ENCODE measurements at regions not wholly inside any gene's neighbourhood (a gene's known extent, or its start where the extent isn't known, plus 50 kb on each side); places are given as distances from the start of the nearest gene placed in this dataset.

DNA sequence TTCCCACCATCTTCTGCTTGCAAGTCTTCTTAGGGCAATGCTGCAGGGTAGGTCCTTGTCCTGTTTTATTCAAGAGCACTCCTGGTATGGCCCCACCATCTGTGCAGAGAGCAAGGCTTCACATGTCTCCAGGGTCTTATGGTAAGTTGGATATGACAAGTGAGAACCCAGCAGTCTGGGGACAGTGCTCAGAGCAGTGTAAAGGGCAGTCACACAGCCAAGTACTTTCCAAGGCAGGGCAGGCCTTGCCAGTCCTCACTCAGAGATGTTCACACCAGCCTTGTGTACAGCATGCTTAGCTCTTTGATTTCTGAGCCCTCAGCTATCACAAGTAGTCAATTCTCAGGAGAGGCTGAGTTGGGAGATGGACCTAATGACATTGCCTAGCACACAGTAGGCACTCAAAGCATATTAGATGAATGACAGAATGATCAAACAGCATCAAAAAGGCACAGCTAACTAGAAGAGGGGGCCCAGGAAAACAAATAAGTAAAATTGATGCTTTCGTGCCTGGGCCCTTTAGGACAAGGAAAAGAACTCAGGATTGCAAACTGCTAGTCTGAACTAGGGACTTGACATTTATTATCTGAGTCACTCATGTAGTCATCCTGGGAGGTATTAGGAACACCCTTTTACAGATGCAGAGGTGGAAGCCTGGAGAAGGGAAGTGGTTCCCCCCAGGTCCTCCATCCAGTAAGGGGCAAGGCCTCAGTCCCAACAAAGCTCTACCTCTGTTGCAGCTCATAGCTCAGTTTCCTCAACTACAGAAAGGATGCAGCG, 86.7 kb upstream of the CTAGE1 start:
- DNase-seq (ENCODE audit: low read depth in 1 of 2, low spot score in 1 of 2), result no peak
- Histone ChIP-seq H3K27me3 (ENCODE audit: insufficient read depth, poor library complexity, severe bottlenecking) (no peaks in the 10 kb centered on the region), H3K27ac (replicated peaks) (no peak overlapping the region), H3K4me3 (replicated peaks; ENCODE audit: insufficient read depth, low read length) (no peak overlapping the region)
- TF ChIP-seq, protein P1, sequence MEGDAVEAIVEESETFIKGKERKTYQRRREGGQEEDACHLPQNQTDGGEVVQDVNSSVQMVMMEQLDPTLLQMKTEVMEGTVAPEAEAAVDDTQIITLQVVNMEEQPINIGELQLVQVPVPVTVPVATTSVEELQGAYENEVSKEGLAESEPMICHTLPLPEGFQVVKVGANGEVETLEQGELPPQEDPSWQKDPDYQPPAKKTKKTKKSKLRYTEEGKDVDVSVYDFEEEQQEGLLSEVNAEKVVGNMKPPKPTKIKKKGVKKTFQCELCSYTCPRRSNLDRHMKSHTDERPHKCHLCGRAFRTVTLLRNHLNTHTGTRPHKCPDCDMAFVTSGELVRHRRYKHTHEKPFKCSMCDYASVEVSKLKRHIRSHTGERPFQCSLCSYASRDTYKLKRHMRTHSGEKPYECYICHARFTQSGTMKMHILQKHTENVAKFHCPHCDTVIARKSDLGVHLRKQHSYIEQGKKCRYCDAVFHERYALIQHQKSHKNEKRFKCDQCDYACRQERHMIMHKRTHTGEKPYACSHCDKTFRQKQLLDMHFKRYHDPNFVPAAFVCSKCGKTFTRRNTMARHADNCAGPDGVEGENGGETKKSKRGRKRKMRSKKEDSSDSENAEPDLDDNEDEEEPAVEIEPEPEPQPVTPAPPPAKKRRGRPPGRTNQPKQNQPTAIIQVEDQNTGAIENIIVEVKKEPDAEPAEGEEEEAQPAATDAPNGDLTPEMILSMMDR (IDR thresholded peaks at IDR 0.05; ENCODE audit: insufficient read depth, low read length), result no peak
- TF ChIP-seq GABPA (IDR thresholded peaks at IDR 0.05; ENCODE audit: low read depth) (no peak), SPI1 (IDR thresholded peaks at IDR 0.05; ENCODE audit: borderline replicate concordance, low read depth) (no peak), POLR2AphosphoS5 (IDR thresholded peaks at IDR 0.05; ENCODE audit: low read depth) (no peak)
- TF ChIP-seq, protein P2, sequence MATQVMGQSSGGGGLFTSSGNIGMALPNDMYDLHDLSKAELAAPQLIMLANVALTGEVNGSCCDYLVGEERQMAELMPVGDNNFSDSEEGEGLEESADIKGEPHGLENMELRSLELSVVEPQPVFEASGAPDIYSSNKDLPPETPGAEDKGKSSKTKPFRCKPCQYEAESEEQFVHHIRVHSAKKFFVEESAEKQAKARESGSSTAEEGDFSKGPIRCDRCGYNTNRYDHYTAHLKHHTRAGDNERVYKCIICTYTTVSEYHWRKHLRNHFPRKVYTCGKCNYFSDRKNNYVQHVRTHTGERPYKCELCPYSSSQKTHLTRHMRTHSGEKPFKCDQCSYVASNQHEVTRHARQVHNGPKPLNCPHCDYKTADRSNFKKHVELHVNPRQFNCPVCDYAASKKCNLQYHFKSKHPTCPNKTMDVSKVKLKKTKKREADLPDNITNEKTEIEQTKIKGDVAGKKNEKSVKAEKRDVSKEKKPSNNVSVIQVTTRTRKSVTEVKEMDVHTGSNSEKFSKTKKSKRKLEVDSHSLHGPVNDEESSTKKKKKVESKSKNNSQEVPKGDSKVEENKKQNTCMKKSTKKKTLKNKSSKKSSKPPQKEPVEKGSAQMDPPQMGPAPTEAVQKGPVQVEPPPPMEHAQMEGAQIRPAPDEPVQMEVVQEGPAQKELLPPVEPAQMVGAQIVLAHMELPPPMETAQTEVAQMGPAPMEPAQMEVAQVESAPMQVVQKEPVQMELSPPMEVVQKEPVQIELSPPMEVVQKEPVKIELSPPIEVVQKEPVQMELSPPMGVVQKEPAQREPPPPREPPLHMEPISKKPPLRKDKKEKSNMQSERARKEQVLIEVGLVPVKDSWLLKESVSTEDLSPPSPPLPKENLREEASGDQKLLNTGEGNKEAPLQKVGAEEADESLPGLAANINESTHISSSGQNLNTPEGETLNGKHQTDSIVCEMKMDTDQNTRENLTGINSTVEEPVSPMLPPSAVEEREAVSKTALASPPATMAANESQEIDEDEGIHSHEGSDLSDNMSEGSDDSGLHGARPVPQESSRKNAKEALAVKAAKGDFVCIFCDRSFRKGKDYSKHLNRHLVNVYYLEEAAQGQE (IDR thresholded peaks at IDR 0.05; ENCODE audit: insufficient replicate concordance, low read depth), result no peak

DNA sequence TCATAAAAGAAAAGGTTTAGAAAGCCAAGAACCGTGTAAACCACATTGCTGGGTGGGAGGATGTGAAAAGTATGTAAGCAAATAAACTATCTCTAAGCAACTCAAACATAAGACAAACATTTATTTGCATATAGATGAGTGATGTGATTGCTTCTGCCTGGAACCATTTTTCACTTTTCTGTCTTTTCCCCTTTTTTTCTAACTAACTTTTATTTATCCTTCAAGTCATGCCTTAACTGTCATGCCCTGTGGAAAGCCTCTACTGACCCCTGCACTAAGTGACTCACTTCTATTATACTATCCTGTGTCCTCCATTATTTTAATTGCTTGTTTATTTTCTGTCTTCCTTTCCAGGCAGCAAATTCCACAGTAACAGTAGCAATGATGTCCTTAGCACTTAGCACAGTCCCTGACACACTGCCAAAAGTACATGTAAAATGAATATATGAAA, 87.5 kb upstream of the CTAGE1 start:
- no peak for DNase-seq (ENCODE audit: low read depth in 1 of 2, low spot score in 1 of 2)

DNA sequence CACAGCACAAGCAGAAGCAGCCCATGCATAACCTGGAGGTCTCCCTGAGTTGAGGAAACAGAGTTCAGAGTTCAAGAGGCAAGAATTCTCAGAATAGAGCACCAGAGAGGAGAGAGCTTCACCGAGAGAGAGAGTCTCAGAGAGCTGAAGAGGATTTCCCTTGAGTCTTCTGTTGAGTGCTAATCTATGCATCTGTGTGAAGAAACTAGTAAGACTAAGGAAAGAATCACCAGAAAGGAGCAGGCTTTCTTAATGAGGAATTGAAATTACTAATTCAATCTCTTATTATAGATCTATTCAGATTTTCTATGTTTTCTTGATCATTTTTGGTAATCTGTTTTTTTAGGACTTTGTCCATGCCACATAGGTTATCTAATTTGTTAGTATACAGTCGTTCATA, 89.3 kb upstream of the CTAGE1 start:
- DNase-seq (ENCODE audit: low read depth in 1 of 2, low spot score in 1 of 2), result no peak
- H3K4me3 ChIP-seq (replicated peaks; ENCODE audit: insufficient read depth, low read length), result no peak overlapping the region
- no peaks in the 10 kb centered on the region for H3K27me3 ChIP-seq (ENCODE audit: insufficient read depth, poor library complexity, severe bottlenecking)
- TF ChIP-seq, protein P2 (IDR thresholded peaks at IDR 0.05; ENCODE audit: insufficient replicate concordance, low read depth), result no peak
- TF ChIP-seq POLR2AphosphoS5 (IDR thresholded peaks at IDR 0.05; ENCODE audit: low read depth), result no peak
- no peak for TF ChIP-seq SPI1 (IDR thresholded peaks at IDR 0.05; ENCODE audit: borderline replicate concordance, low read depth)
- TF ChIP-seq, protein P1 (IDR thresholded peaks at IDR 0.05; ENCODE audit: insufficient read depth, low read length), result no peak
- no peak for TF ChIP-seq GABPA (IDR thresholded peaks at IDR 0.05; ENCODE audit: low read depth)
- no peak overlapping the region for H3K27ac ChIP-seq (replicated peaks)

More for the DNA sequence above, 87.5 kb upstream of the CTAGE1 start:
- TF ChIP-seq GABPA (IDR thresholded peaks at IDR 0.05; ENCODE audit: low read depth), result no peak
- TF ChIP-seq, protein P2 (IDR thresholded peaks at IDR 0.05; ENCODE audit: insufficient replicate concordance, low read depth), result no peak
- no peak for TF ChIP-seq SPI1 (IDR thresholded peaks at IDR 0.05; ENCODE audit: borderline replicate concordance, low read depth)
- TF ChIP-seq, protein P1 (IDR thresholded peaks at IDR 0.05; ENCODE audit: insufficient read depth, low read length), result no peak
- TF ChIP-seq POLR2AphosphoS5 (IDR thresholded peaks at IDR 0.05; ENCODE audit: low read depth), result no peak
- H3K27me3 ChIP-seq (ENCODE audit: insufficient read depth, poor library complexity, severe bottlenecking), result no peaks in the 10 kb centered on the region
- H3K4me3 ChIP-seq (replicated peaks; ENCODE audit: insufficient read depth, low read length), result no peak overlapping the region
- H3K27ac ChIP-seq (replicated peaks), result no peak overlapping the region

Measured in HL-60 (cell line).